OCI-LY3 (cell line): ENCODE measurements at regions not wholly inside any gene's neighbourhood (a gene's known extent, or its start where the extent isn't known, plus 50 kb on each side); places are given as distances from the start of the nearest gene placed in this dataset.

Experiments used
- H2AFZ ChIP-seq: fragments of 200-600, 300-600 bp; shearing (Covaris generic); 2 replicates; pipeline ENCODE4 v1.6.0; 2014; ENCODE audit warnings: antibody characterized with exemption, low read depth, low read length
- H3K27ac ChIP-seq: fragments of 200-600, 300-600 bp; sonication (generic); 2 replicates; pipeline ENCODE4 v1.5.1; 2014; ENCODE audit warnings: mild to moderate bottlenecking, low read length, moderate library complexity, mixed read lengths
- H3K27me3 ChIP-seq: fragments of 200-600, 300-600 bp; sonication (generic); 2 replicates; pipeline ENCODE4 v1.6.1; 2014; ENCODE audit warnings: low read depth, low read length, mixed read lengths
- H3K36me3 ChIP-seq: fragments of 200-600, 300-600 bp; sonication (generic); replicated peaks from 2 replicates; pipeline ENCODE3; 2014; ENCODE audit warnings: low read depth, low read length, mixed read lengths
- H3K4me1 ChIP-seq: fragments of 300-600, 200-600 bp; sonication (generic); 2 replicates; pipeline ENCODE4 v1.6.1; 2014; ENCODE audit warnings: low read length, mixed read lengths
- H3K4me2 ChIP-seq: fragments of 200-600, 300-600 bp; sonication (generic); 2 replicates; pipeline ENCODE4 v1.6.1; 2014; ENCODE audit warnings: low read length, mixed read lengths
- H3K4me3 ChIP-seq: fragments of 300-600, 200-600 bp; sonication (generic); 2 replicates; pipeline ENCODE4 v1.5.1; 2014; ENCODE audit warnings: antibody characterized with exemption, mild to moderate bottlenecking, low read length, moderate library complexity
- H3K79me2 ChIP-seq: fragments of 300-600, 200-600 bp; shearing (Covaris generic); 2 replicates; pipeline ENCODE4 v1.6.1; 2014; ENCODE audit warnings: mild to moderate bottlenecking, low read length, mixed read lengths
- H3K9ac ChIP-seq: fragments of 300-600, 200-600 bp; shearing (Covaris generic); 2 replicates; pipeline ENCODE4 v1.6.0; 2014; ENCODE audit warnings: mild to moderate bottlenecking, low read length, moderate library complexity
- H3K9me3 ChIP-seq: fragments of 200-600, 300-600 bp; shearing (Covaris generic); 2 replicates; pipeline ENCODE4 v1.6.1; 2014; ENCODE audit warnings: low read length, mixed read lengths; ENCODE audit not compliant: insufficient read depth
- H4K20me1 ChIP-seq: fragments of 200-600, 300-600 bp; sonication (generic); 2 replicates; pipeline ENCODE4 v1.6.1; 2016; ENCODE audit warnings: low read length, mixed read lengths; ENCODE audit not compliant: insufficient read depth
- EZH2phosphoT487 ChIP-seq: fragments of 200-600 bp; shearing (Covaris generic); IDR thresholded peaks from 2 replicates; pipeline ENCODE4 v1.6.1; 2018; ENCODE audit warnings: antibody characterized with exemption, mixed run types, low read depth
- TF ChIP-seq, protein P1 (sequence below): fragments of 200-600, 300-600 bp; sonication (generic); IDR thresholded peaks from 2 replicates; pipeline ENCODE4 v1.5.1; 2014; ENCODE audit warnings: antibody characterized with exemption, low read length, low read depth

DNA sequence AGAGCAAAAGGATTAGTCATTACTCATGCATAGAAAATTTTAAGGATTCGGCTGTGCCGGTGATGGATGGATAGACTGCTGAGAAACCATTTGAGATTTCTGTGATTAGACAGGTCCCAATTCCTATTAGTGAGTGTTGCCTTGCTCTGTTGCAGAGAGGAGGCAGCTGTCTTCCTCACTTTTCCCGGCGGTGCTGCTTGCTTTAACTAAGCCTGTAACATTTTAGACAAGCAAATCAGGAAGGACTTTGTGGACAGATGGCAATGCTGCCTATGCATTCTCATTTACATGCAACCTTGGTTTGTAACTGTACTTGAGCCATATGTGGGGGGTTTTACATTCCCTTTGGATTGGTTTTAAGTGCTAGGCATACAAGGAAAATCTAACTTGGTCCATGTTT, 1176.3 kb downstream of the CDH18 start:
- Histone ChIP-seq H3K4me2 (no peak overlapping the region), H3K9ac (no peak overlapping the region), H3K4me1 (no peaks in the 10 kb centered on the region), H4K20me1 (no peaks in the 10 kb centered on the region), H2AFZ (no peak overlapping the region), H3K27me3 (no peaks in the 10 kb centered on the region), H3K27ac (no peak overlapping the region), H3K36me3 (no peaks in the 10 kb centered on the region), H3K4me3 (no peak overlapping the region), H3K9me3 (no peaks in the 10 kb centered on the region), H3K79me2 (no peaks in the 10 kb centered on the region)
- no peak for TF ChIP-seq EZH2phosphoT487
- TF ChIP-seq, protein P1, sequence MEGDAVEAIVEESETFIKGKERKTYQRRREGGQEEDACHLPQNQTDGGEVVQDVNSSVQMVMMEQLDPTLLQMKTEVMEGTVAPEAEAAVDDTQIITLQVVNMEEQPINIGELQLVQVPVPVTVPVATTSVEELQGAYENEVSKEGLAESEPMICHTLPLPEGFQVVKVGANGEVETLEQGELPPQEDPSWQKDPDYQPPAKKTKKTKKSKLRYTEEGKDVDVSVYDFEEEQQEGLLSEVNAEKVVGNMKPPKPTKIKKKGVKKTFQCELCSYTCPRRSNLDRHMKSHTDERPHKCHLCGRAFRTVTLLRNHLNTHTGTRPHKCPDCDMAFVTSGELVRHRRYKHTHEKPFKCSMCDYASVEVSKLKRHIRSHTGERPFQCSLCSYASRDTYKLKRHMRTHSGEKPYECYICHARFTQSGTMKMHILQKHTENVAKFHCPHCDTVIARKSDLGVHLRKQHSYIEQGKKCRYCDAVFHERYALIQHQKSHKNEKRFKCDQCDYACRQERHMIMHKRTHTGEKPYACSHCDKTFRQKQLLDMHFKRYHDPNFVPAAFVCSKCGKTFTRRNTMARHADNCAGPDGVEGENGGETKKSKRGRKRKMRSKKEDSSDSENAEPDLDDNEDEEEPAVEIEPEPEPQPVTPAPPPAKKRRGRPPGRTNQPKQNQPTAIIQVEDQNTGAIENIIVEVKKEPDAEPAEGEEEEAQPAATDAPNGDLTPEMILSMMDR: no peak

DNA sequence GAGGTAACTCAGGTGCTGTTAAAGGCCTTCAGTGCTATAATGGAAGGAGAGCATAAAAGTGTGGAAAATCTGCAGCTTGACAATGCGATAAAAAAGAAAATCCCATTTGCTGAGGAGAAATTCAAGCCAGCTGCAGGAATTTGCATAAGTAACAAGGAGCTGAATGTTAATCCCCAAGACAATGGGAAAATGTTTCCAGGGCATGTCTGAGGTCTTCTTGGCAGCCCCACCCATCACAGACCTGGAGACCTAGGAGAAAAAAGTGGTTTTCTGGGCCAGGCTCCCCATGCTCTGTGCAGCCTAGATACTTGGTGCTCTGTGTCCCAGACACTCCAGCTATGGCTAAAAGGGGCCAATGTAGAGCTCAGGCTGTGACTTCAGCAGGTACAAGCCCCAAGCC, 1159.6 kb downstream of the CDH18 start:
- H3K27me3 ChIP-seq: no peaks in the 10 kb centered on the region
- no peak overlapping the region for H3K27ac ChIP-seq
- H3K4me1 ChIP-seq: no peaks in the 10 kb centered on the region
- no peak overlapping the region for H3K9ac ChIP-seq
- TF ChIP-seq, protein P1: no peak
- no peak for TF ChIP-seq EZH2phosphoT487
- H3K9me3 ChIP-seq: no peaks in the 10 kb centered on the region
- no peaks in the 10 kb centered on the region for H3K36me3 ChIP-seq
- H4K20me1 ChIP-seq: no peaks in the 10 kb centered on the region
- H2AFZ ChIP-seq: no peak overlapping the region
- no peak overlapping the region for H3K4me2 ChIP-seq
- no peaks in the 10 kb centered on the region for H3K79me2 ChIP-seq
- H3K4me3 ChIP-seq: no peak overlapping the region

DNA sequence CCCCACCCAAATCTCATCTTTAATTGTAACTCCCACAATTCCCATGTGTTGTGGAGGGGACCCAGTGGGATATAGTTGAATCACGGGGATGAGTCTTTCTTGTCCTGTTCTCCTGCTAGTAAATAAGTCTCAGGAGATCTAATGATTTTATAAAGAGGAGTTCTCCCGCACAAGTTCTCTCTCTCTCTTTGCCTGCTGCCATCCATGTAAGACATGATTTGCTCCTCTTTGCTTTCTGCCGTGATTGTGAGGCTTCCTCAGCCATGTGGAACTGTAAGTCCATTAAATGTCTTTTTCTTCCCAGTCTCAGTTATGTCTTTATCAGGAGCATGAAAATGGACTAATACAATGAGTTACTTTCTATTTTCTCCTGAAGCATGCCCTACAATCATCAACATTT, 1158.5 kb downstream of the CDH18 start:
- no peak overlapping the region for H3K27ac ChIP-seq
- no peaks in the 10 kb centered on the region for H3K36me3 ChIP-seq
- no peaks in the 10 kb centered on the region for H3K27me3 ChIP-seq
- no peaks in the 10 kb centered on the region for H3K4me1 ChIP-seq
- TF ChIP-seq, protein P1: no peak
- no peak for TF ChIP-seq EZH2phosphoT487
- H3K79me2 ChIP-seq: no peaks in the 10 kb centered on the region
- no peak overlapping the region for H3K4me2 ChIP-seq
- H3K9ac ChIP-seq: no peak overlapping the region
- no peak overlapping the region for H3K4me3 ChIP-seq
- H2AFZ ChIP-seq: no peak overlapping the region
- H3K9me3 ChIP-seq: no peaks in the 10 kb centered on the region
- H4K20me1 ChIP-seq: no peaks in the 10 kb centered on the region

DNA sequence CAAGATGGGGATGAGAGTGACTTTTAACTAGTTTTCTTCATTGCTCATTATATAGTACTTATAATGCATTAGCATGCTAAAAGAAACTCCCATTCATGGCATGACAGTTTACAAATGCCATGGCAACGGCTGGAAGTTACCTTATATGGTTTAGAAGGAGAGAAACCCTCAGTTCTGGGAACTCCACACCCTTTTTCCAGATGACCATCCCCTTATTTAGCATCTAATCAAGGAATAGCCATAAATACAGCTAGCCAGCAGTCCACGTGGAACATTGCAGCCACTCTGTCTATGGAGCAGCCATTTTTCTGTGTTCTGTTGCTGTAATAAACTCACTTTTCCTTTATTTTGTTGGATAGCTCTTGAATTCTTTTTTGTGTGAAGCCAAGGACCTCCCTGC, 1137.8 kb downstream of the CDH18 start:
- no peaks in the 10 kb centered on the region for H3K9me3 ChIP-seq
- H3K27me3 ChIP-seq: no peaks in the 10 kb centered on the region
- H3K27ac ChIP-seq: no peak overlapping the region
- H3K9ac ChIP-seq: no peak overlapping the region
- no peaks in the 10 kb centered on the region for H4K20me1 ChIP-seq
- TF ChIP-seq EZH2phosphoT487: no peak
- TF ChIP-seq, protein P1: no peak
- no peak overlapping the region; the same call in 1 of the 2 replicates for H2AFZ ChIP-seq
- H3K4me2 ChIP-seq: no peak overlapping the region
- no peak overlapping the region for H3K4me3 ChIP-seq
- no peaks in the 10 kb centered on the region for H3K36me3 ChIP-seq
- H3K4me1 ChIP-seq: peaks cover 5% of the 10 kb centered on the region; the same call in 1 of the 2 replicates
- no peaks in the 10 kb centered on the region for H3K79me2 ChIP-seq
